GM18519 (cell line): ENCODE measurements at regions not wholly inside any gene's neighbourhood (a gene's known extent, or its start where the extent isn't known, plus 50 kb on each side); places are given as distances from the start of the nearest gene placed in this dataset.
"Not testable (repeated sequence)": the region's sequence is repeated elsewhere in the genome, so short reads cannot be mapped to it uniquely, and the experiment has no call there.

Source experiments
- ATAC-seq: cut with Tn5 transposase; IDR thresholded peaks from one replicate; pipeline ENCODE4 v1.9.1; 2021; ENCODE audit warnings: mild to moderate bottlenecking, moderate library complexity; ENCODE audit not compliant: unreplicated experiment, low FRiP score

GRCh38 chr9:110007477-110008270 lies 200.3 kb downstream of the C9orf152 start:
- ATAC-seq = peak; percentile 54

DNA sequence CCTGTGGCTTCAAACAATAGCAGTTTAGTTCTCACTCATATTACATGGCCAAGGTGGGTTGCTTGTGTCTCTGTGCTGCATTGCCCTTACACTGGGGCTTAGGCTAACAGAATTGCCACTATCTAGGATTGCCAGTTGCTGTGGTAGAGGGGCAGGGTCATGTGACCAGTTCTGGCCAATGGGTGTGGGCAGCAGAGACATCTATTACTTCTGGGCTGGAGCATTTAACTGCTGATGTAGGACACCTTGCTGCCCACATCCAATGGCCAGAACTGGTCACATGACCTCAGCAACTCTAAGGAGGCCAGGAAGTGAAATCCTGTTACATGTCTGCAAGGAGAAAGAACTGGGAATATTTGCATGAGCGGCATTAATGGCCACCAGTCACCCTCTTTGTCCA lies 199.3 kb downstream of the C9orf152 start:
- no peak for ATAC-seq

- no peak for ATAC-seq
Observed at GRCh38 chr9:110011628-110012320, 196.2 kb downstream of the C9orf152 start.

DNA sequence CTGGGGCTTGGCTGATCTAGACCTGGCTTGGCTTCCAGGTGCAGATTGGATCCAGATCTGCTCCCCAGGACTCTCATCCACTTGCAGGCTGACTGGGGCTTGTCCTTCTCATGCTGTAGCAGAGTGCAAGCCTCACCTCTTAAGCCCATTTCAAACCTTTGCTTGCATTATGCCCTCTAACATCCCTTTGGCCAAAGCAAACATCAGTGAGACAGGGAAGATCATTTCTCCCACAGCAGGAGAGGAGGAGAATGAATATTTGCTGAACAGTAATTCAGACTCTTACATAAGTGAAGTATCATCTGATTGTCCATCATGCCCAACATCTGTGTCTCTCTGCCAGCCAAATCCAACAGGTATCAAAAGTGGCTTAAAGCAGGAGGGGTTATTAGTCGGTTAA lies 194.9 kb downstream of the C9orf152 start:
- no peak for ATAC-seq

GRCh38 chr9:110015759-110016158 lies 192.2 kb downstream of the C9orf152 start:
- ATAC-seq = no peak

GRCh38 chr9:110016340-110016739 lies 191.6 kb downstream of the C9orf152 start:
- no peak for ATAC-seq

- not testable (repeated sequence) for ATAC-seq
Observed at GRCh38 chr9:110020216-110020615, 187.7 kb downstream of the C9orf152 start.

- ATAC-seq = peak; percentile 94
Observed at GRCh38 chr9:110021891-110022290, 186.1 kb downstream of the C9orf152 start.

DNA sequence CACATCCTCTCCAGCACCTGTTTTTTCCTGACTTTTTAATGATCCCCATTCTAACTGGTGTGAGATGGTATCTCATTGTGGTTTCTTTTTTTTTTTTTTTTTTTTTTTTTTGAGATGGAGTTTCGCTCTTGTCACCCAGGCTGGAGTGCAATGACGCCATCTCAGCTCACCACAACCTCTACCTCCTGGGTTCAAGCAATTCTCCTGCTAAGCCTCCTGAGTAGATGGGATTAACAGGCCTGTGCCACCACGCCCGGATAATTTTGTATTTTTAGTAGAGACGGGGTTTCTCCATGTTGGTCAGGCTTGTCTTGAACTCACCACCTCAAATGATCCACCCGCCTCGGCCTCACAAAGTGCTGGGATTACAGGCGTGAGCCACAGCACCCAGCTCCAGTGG lies 184.7 kb downstream of the C9orf152 start:
- ATAC-seq = not testable (repeated sequence)

DNA sequence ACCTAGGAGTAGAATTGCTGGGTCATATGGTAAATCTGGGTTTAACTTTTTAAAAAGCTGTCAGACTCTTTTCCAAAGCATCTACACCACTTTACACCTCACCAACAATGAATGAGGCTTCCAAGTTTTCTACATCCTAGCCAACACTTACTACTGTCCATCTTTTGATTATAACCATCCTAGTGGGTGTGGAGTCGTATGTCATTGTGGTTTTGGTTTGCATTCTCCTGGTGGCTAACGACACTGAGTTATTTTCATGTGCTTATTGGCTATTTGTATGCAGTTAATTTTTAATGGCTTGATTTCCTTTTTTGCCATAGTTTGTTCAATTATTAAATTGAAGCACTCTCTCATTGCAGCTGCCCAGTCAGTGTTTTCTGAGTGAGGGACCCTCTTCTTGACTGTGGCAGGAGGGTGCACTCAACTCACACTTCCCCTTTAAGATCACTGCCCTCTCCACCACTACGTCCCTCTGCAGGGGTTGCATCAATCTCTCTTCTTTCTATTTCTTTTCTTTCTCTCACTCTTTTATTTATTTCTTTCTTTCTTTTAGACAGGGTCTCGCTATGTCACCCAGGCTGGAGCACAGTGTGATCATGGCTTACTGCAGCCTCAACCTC lies 182.3 kb downstream of the C9orf152 start:
- no peak for ATAC-seq

- ATAC-seq = no peak
Observed at GRCh38 chr9:110027671-110028081, 180.3 kb downstream of the C9orf152 start.

DNA sequence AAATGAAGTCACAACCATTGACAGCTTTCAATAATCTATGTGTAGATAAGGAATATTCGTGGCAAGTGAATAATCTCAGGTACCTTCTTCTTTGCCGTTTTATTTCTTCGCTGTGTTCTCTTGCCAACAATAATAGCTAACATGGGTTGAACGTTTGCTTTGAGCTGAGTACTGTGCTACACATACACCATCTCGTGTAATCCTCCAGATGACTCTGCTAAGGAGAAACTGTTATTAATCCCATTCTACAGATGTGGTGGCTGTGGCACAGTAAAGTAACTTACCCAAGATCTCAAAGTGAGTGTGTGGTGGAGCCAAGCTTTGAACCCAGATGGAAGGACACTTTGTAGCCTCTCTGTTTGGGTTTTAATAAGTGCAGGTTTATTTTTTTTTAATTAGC lies 179.7 kb downstream of the C9orf152 start:
- ATAC-seq = no peak

DNA sequence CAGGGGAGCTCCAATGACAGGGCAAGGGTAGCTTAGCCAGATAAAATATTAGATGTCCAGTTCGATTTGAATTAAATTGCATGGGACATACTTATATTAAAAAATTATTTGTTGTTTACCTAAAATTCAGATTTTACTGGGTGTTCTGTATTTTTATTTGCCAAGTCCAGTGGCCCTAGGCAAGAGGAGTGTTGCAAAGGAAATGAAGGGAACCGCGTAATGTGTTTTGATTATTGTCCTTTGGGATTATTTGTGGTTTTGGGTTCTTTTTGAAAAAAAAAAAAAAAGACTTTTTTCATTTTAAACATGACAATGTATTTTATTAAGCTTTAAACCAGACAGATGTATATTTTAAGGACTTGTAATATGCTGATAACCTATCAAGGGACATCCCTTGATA lies 179.3 kb downstream of the C9orf152 start:
- ATAC-seq = no peak

- no peak for ATAC-seq
Observed at GRCh38 chr9:110029429-110029955, 178.5 kb downstream of the C9orf152 start.

GRCh38 chr9:110029956-110030480 lies 177.9 kb downstream of the C9orf152 start:
- ATAC-seq = no peak

GRCh38 chr9:110030632-110031031 lies 177.3 kb downstream of the C9orf152 start:
- ATAC-seq = no peak

DNA sequence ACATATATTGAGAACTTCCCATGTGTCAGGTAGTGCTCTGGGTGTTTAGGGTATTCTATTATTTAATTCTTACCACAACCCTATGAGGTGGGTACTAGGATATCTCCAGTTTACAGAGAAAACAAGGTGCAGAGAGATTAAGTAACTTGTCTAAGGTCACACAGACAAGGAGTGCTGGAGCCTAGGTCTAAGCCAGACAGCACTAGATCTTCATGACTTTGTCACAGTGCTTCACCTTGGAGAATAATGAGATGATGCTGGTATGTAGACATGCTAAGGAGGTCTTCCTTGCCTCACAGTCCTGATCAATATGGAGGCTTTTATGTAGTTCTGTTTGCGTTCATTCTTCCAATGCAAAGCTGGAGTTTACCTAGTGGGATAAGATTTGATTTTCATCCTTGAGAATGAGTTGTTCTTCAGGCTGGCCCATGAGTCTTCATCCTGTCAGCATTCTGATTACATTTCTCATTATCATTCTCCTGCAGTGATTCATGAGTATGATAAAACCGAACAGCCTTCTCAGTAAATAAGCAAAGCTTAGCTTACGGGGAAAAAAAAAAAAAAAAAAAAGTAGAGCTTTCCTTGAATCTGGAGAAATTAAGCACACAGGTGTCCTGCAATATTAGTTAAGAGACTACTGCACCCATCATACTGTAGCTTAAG lies 176.3 kb downstream of the C9orf152 start:
- no peak for ATAC-seq

- ATAC-seq = not testable (repeated sequence)
Observed at GRCh38 chr9:110032532-110032931, 175.4 kb downstream of the C9orf152 start.

DNA sequence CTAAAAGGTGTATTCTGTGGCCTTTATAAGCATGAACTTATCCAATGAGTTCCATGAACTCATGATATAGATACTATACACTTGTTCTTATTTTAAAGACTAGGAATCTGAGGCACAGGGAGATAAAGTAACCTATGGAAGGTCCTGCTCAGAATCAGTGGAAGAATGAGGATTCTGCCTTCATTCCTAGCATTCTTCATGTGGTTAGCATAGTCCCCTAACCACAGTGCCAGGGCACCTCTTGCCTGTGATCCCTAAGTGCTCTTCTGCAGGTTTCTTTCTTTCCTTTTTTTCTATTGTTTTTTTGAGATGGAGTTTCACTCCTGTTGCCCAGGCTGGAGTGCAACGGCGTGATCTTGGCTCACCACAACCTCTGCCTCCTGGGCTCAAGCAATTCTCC lies 174.1 kb downstream of the C9orf152 start:
- no peak for ATAC-seq

DNA sequence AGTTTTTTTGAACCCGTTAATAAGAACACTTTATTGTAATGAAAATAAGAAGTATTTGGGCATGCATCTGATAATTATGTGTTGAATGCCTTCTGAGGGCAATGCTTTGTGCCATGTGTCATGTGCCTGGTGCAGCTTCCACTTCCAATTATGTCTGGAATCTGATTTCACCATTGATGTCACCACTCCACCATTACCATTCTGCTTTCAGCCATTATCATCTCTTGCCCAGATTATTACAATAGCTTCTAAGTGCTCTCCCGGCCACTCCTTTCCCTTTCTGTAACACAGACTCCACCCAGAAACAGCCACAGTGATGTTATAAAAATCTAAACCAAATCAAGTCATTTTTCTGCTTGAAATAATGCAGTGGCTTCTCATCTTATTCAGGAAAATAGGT lies 171.7 kb downstream of the C9orf152 start:
- no peak for ATAC-seq
